Neural progenitor cell (in vitro differentiated cells): ENCODE measurements at regions not wholly inside any gene's neighbourhood (a gene's known extent, or its start where the extent isn't known, plus 50 kb on each side); places are given as distances from the start of the nearest gene placed in this dataset.

Experiments used
- EZH2 ChIP-seq: fragments of 200-600 bp; sonication (generic); IDR thresholded peaks from 2 replicates; pipeline ENCODE4 v1.6.1; 2017; ENCODE audit warnings: antibody characterized with exemption, mild to moderate bottlenecking, moderate library complexity
- TF ChIP-seq, protein P1 (sequence below): fragments of 200-600 bp; sonication (generic); IDR thresholded peaks from 2 replicates; pipeline ENCODE4 v1.5.1; 2017; ENCODE audit warnings: antibody characterized with exemption, mild to moderate bottlenecking

- TF ChIP-seq, protein P1, sequence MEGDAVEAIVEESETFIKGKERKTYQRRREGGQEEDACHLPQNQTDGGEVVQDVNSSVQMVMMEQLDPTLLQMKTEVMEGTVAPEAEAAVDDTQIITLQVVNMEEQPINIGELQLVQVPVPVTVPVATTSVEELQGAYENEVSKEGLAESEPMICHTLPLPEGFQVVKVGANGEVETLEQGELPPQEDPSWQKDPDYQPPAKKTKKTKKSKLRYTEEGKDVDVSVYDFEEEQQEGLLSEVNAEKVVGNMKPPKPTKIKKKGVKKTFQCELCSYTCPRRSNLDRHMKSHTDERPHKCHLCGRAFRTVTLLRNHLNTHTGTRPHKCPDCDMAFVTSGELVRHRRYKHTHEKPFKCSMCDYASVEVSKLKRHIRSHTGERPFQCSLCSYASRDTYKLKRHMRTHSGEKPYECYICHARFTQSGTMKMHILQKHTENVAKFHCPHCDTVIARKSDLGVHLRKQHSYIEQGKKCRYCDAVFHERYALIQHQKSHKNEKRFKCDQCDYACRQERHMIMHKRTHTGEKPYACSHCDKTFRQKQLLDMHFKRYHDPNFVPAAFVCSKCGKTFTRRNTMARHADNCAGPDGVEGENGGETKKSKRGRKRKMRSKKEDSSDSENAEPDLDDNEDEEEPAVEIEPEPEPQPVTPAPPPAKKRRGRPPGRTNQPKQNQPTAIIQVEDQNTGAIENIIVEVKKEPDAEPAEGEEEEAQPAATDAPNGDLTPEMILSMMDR = no peak
- no peak for TF ChIP-seq EZH2
Observed at GRCh38 chr3:165529451-165529850, 307.8 kb downstream of the BCHE start.
